HG03066 (cell line): ENCODE measurements at regions not wholly inside any gene's neighbourhood (a gene's known extent, or its start where the extent isn't known, plus 50 kb on each side); places are given as distances from the start of the nearest gene placed in this dataset.
"Not testable (repeated sequence)": the region's sequence is repeated elsewhere in the genome, so short reads cannot be mapped to it uniquely, and the experiment has no call there.

ENCODE experiments used
- ATAC-seq: cut with Tn5 transposase; IDR thresholded peaks from one replicate; pipeline ENCODE4 v1.9.1; 2021; ENCODE audit warnings: low read depth; ENCODE audit not compliant: unreplicated experiment

GRCh38 chr6:134791243-134791843 lies 158.6 kb downstream of the ALDH8A1 start:
- ATAC-seq, result not testable (repeated sequence)

GRCh38 chr6:134787261-134787877 lies 162.5 kb downstream of the ALDH8A1 start:
- no peak for ATAC-seq

GRCh38 chr6:134784336-134784735 lies 165.6 kb downstream of the ALDH8A1 start:
- ATAC-seq, result no peak

DNA sequence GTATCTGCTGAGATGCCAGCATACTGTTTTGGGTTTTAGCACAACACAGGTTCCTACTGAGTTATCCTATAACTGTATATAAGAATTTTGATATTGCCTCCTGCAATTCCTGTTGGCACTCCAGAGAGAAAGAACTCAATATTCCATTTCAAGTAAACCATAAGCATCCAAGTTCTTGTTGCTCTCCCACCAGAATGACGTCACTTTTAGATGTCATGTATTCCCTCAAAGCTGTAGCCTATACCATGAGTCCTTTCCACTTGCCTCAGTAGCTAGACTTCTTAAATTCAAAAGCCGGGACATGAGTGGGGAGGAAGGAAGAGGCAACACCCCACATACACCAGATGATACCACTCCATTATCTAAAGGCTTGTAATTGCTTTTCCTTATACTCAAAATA lies 171.5 kb downstream of the ALDH8A1 start:
- no peak for ATAC-seq

GRCh38 chr6:134774201-134774638 lies 175.7 kb downstream of the ALDH8A1 start:
- ATAC-seq, result no peak

DNA sequence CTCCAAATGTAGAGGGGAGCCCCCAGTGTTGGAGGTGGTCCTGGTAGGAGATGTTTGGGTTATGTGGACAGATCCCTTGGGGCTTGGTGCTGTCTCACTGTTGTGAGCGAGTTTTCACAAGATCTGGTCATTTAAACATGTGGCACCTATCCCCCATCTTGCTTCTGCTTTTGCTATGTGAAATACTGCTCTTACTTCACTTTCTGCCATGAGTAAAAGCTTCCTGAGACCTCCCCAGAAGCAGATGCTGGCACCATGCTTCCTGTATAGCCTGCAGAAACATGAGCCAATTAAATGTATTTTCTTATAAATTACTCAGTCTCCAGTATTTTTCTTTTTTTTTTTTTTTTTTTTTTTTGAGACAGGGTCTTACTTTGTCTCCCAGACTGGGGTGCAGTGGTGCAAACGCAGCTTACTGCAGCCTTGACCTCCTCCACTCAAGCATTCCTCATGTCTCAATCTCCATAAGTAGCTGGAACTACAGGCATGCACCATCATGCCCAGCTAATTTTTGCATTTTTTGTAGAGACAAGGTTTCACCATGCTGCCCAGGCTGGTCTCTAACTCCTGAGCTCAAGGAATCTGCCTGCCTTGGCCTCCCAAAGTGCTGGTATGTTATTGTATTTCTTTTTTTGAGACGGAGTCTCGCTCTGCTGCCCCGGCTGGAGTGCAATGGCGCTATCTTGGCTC lies 177.1 kb downstream of the ALDH8A1 start:
- no peak for ATAC-seq

GRCh38 chr6:134768931-134769330 lies 181.0 kb downstream of the ALDH8A1 start:
- no peak for ATAC-seq

DNA sequence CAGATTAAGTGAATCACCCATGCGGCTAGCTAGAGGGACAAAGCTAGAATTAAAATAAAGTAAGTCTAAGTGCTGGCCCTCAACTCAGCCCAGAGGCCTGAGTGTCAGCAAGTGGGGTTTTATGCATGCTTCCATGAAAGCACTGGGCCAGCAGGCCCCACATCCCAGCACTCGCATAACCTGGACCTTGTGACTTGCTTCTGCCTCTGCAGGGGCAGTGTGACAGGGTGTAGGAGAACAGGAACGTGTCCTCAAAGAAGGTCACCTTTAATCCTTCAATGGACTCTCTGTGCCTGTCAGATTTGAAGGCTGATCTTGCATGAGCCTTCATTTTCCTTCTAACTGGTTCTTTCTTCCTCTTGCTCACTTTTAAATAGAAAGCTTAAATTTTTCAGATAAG lies 183.4 kb downstream of the ALDH8A1 start:
- ATAC-seq, result no peak

- ATAC-seq, result no peak
These were observed 185.2 kb downstream of the ALDH8A1 start for GRCh38 chr6:134764741-134765140.

- not testable (repeated sequence) for ATAC-seq
These were observed 186.3 kb downstream of the ALDH8A1 start for GRCh38 chr6:134763575-134763974.

- ATAC-seq, result no peak
These were observed 191.3 kb downstream of the ALDH8A1 start for GRCh38 chr6:134758621-134759020.

GRCh38 chr6:134757911-134758361 lies 192.0 kb downstream of the ALDH8A1 start:
- no peak for ATAC-seq

DNA sequence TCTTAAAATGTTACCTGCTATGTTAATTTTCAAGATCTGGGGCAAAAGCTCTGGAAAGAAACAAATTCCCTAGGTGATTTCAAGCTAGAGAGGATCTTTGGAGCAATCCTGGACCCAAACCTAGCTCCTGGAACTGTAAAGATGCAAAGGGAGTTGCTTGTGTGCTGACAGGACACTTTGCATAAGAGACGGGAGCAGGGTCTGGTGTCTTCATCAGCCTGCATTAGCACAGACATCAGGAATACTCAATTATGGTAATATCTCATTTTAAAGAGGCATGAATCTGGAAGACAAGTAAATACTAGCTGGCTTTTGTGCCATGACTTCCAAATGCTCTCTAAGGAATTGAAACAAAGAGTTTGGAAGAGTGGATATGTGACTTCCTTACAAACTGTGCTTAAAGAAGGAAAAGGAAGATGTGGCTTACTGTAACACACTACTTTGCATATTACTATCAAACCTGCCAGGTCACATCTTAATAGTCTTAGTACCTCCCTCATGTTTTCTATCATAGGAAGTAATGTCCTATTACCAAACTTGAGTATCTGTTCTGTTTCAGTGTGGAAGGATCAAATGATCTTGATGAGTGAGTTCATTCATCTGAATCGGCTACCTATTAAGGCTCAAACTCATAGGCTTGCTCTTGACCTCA lies 193.4 kb downstream of the ALDH8A1 start:
- no peak for ATAC-seq

- no peak for ATAC-seq
These were observed 195.7 kb downstream of the ALDH8A1 start for GRCh38 chr6:134754013-134754690.

- no peak for ATAC-seq
These were observed 196.9 kb downstream of the ALDH8A1 start for GRCh38 chr6:134753001-134753400.

DNA sequence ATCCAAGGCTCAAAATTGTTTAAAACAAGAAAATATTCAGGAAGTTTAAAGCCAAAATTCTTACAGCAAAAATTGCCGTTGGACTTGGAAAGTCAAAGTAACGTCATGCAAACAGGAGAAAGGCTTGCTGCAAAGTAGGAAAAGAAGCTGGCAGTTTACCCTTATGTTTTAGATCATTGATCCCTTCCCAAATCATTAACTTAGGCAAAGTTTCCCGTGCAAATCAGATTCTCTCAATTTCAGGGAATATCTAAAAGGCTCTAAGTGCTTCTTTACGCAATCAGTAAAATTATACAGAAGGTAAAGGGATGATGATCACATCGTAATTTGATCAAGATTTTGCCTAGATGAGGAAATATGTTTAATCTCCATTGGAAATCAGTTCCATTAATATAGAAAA lies 197.5 kb downstream of the ALDH8A1 start:
- no peak for ATAC-seq

- no peak for ATAC-seq
These were observed 199.2 kb downstream of the ALDH8A1 start for GRCh38 chr6:134750669-134751068.

- no peak for ATAC-seq
These were observed 201.4 kb downstream of the ALDH8A1 start for GRCh38 chr6:134748484-134748883.

DNA sequence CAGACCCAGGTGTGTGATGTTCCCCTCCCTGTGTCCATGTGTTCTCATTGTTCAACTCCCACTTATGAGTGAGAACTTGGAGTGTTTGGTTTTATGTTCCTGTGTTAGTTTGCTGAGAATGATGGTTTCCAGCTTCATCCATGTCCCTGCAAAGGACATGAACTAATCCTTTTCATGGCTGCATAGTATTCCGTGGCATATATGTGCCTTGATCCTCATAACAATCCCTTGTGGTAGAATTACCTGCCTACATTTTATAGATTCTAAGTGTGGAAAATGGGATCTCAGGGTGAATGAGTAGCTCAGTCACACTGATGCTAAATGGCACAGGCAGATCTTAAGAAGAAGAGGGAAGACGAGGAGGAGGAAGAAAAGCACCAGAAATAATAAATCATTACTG lies 202.7 kb downstream of the ALDH8A1 start:
- not testable (repeated sequence) for ATAC-seq

DNA sequence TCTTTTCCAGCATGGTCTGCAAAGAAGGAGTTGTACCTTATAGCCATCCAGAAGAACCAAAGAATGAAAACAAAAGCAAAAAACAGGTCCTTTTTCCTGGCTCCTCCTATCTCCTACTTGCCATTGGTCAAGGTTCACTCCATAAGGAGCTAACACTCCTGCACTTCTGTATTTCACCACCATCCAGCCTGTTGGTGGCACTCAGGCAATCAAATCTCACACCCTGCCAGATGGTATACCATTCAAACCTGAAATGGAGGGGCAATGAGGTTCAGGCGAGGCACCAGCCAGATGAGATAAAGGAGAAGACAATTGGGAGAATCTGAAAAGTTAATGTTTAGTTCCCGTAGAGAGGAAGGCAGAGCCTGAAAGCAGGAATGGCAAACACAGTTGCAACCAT lies 203.8 kb downstream of the ALDH8A1 start:
- no peak for ATAC-seq

GRCh38 chr6:134745192-134745591 lies 204.7 kb downstream of the ALDH8A1 start:
- ATAC-seq, result not testable (repeated sequence)
